ENCODE measurements at regions not wholly inside any gene's neighbourhood (a gene's known extent, or its start where the extent isn't known, plus 50 kb on each side); places are given as distances from the start of the nearest gene placed in this dataset.

DNA sequence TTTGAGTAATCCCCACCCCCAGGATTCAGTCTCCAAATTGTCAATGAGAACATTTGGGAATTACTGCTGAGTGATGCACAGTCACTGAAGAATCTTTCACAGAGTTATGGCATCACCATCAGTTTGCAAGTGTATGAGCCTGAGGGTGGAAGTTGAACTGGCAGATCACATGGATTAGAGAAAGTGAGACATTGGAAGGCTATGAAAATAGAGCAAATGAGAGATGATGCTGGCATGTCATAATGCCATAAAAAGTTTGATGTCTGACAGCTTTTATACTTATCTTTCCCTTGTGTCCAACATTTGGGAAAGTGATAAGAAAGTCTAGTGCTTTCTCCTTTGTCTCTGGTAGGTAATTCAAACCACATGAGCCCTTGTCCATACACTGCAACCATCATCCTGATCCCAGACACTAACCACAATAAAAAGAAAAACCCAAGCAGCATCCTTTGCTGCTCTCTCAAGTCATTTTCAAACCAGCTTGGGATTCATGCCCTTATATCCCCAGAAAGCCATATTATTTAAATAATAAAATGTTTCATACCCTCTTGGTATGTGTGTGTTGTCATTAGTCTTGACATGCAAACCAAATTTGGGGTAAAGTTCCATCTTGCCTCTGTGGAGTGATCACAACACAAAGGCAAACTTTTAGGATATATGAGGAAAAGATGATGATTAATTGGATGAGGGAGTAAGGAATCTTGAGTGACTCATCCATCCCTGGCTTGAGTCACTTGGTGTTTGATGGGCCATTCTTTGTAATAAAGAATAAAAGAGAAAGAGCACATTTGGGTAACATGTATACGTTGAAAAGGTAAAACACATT lies 438.9 kb downstream of the GRXCR1 start:
- no peak overlapping the region for H2AFZ ChIP-seq (ENCODE audit: low read depth, low read length)
- H3K27ac ChIP-seq (ENCODE audit: insufficient read depth, low read depth, low read length), result no peak overlapping the region
- no peaks in the 10 kb centered on the region for H3K4me1 ChIP-seq (ENCODE audit: control insufficient read depth, extremely low read depth, insufficient read depth, low read length)
- no TSS peak for BruUV-seq (replicated peaks)
- no peak overlapping the region for H3K9ac ChIP-seq (replicated peaks; ENCODE audit: extremely low read depth, insufficient read depth, low read length)
- H3K79me2 ChIP-seq (ENCODE audit: control insufficient read depth, insufficient read depth, low read length), result no peaks in the 10 kb centered on the region
- TF ChIP-seq MYC (IDR thresholded peaks at IDR 0.05; ENCODE audit: low read depth, low read length) (no peak), POLR2A (IDR thresholded peaks at IDR 0.05; ENCODE audit: low read depth, low read length) (no peak), FOS (IDR thresholded peaks at IDR 0.05; ENCODE audit: borderline replicate concordance, insufficient read depth, low read length) (peak; percentile 54), JUN (IDR thresholded peaks at IDR 0.05; ENCODE audit: borderline replicate concordance, insufficient read depth, insufficient read length, low read depth) (peak; percentile 21)
- TF ChIP-seq, protein P1, sequence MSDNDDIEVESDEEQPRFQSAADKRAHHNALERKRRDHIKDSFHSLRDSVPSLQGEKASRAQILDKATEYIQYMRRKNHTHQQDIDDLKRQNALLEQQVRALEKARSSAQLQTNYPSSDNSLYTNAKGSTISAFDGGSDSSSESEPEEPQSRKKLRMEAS (IDR thresholded peaks at IDR 0.05; ENCODE audit: insufficient read depth, insufficient read length), result no peak
- H3K4me2 ChIP-seq (ENCODE audit: insufficient read depth, low read length), result no peak overlapping the region
- dilution Hi-C loops (cut with MboI; ENCODE audit: extremely low pct_ligation_motif_present, low sequenced_read_pairs), result no loop called here
- no peaks in the 10 kb centered on the region for H3K9me3 ChIP-seq (replicated peaks; ENCODE audit: control insufficient read depth, insufficient read depth, low read length)
- intact Hi-C loops (cut with micrococcal nuclease), result no loop called here
- FAIRE-seq, result no peak
- POLR2A ChIA-PET, result no interaction called here
- H3K4me3 ChIP-seq (replicated peaks in 1 of 3; ENCODE audit: insufficient read depth in 1 of 3, low read depth in 1 of 3, low read length in 3 of 3), result no peak overlapping the region
- no peaks in the 10 kb centered on the region for H3K9me1 ChIP-seq (replicated peaks; ENCODE audit: control insufficient read depth, extremely low read depth, insufficient read depth, low read length)
- no peaks in the 10 kb centered on the region for H3K36me3 ChIP-seq (ENCODE audit: control insufficient read depth in 2 of 2, extremely low read depth in 1 of 2, insufficient read depth in 2 of 2, low read length in 2 of 2)
- H4K20me1 ChIP-seq (replicated peaks; ENCODE audit: control insufficient read depth, extremely low read depth, insufficient read depth, low read length), result no peaks in the 10 kb centered on the region
- CTCF ChIA-PET, result no interaction called here
- H3K27me3 ChIP-seq (ENCODE audit: control insufficient read depth in 2 of 2, insufficient read depth in 2 of 2, low read length in 2 of 2), result no peaks in the 10 kb centered on the region
- DNase-seq (ENCODE audit: low read depth, low spot score), result no peak

DNA sequence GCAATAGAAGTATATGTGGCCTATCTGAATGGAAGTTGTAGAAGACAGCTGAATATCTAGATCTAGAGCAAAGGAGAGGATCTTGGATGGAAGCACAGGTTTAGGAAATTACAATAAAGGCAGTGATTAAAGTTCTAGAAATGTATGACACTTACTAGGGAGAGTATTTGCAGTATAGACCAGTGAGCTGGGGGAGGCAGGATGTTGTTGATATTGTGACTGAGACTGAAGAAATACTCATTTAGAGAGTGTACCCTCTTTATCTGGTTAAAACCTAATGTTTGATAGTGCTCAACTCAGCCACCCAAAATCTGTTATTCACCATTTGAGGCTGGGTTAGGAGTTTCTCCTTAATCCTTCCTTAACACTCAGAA lies 439.5 kb downstream of the GRXCR1 start:
- TF ChIP-seq, protein P2, sequence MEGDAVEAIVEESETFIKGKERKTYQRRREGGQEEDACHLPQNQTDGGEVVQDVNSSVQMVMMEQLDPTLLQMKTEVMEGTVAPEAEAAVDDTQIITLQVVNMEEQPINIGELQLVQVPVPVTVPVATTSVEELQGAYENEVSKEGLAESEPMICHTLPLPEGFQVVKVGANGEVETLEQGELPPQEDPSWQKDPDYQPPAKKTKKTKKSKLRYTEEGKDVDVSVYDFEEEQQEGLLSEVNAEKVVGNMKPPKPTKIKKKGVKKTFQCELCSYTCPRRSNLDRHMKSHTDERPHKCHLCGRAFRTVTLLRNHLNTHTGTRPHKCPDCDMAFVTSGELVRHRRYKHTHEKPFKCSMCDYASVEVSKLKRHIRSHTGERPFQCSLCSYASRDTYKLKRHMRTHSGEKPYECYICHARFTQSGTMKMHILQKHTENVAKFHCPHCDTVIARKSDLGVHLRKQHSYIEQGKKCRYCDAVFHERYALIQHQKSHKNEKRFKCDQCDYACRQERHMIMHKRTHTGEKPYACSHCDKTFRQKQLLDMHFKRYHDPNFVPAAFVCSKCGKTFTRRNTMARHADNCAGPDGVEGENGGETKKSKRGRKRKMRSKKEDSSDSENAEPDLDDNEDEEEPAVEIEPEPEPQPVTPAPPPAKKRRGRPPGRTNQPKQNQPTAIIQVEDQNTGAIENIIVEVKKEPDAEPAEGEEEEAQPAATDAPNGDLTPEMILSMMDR (IDR thresholded peaks at IDR 0.05; ENCODE audit: extremely low read depth in 1 of 2, insufficient read depth in 1 of 2, low read depth in 1 of 2, low read length in 2 of 2), result no peak
- TF ChIP-seq, protein P1 (IDR thresholded peaks at IDR 0.05; ENCODE audit: insufficient read depth, insufficient read length), result no peak
- TF ChIP-seq FOS (IDR thresholded peaks at IDR 0.05; ENCODE audit: borderline replicate concordance, insufficient read depth, low read length), result no peak
- no peak for TF ChIP-seq MYC (IDR thresholded peaks at IDR 0.05; ENCODE audit: low read depth, low read length)
- no peak for TF ChIP-seq POLR2A (IDR thresholded peaks at IDR 0.05; ENCODE audit: low read depth, low read length)
- TF ChIP-seq JUN (IDR thresholded peaks at IDR 0.05; ENCODE audit: borderline replicate concordance, insufficient read depth, insufficient read length, low read depth), result no peak
- no peak for TF ChIP-seq POLR2AphosphoS5 (IDR thresholded peaks at IDR 0.05; ENCODE audit: insufficient read depth, low read depth, low read length)
- TF ChIP-seq EZH2 (IDR thresholded peaks at IDR 0.05; ENCODE audit: borderline replicate concordance, low read depth, low read length, severe bottlenecking), result no peak
- Histone ChIP-seq H3K36me3 (ENCODE audit: control insufficient read depth in 2 of 2, extremely low read depth in 1 of 2, insufficient read depth in 2 of 2, low read length in 2 of 2) (no peaks in the 10 kb centered on the region), H3K4me3 (replicated peaks in 1 of 3; ENCODE audit: insufficient read depth in 1 of 3, low read depth in 1 of 3, low read length in 3 of 3) (no peak overlapping the region), H3K9ac (replicated peaks; ENCODE audit: extremely low read depth, insufficient read depth, low read length) (no peak overlapping the region), H3K27me3 (ENCODE audit: control insufficient read depth in 2 of 2, insufficient read depth in 2 of 2, low read length in 2 of 2) (no peaks in the 10 kb centered on the region), H3K27ac (ENCODE audit: insufficient read depth, low read depth, low read length) (no peak overlapping the region), H3K4me1 (ENCODE audit: control insufficient read depth, extremely low read depth, insufficient read depth, low read length) (no peaks in the 10 kb centered on the region), H3K9me1 (replicated peaks; ENCODE audit: control insufficient read depth, extremely low read depth, insufficient read depth, low read length) (no peaks in the 10 kb centered on the region), H4K20me1 (replicated peaks; ENCODE audit: control insufficient read depth, extremely low read depth, insufficient read depth, low read length) (no peaks in the 10 kb centered on the region), H3K4me2 (ENCODE audit: insufficient read depth, low read length) (no peak overlapping the region), H3K79me2 (ENCODE audit: control insufficient read depth, insufficient read depth, low read length) (no peaks in the 10 kb centered on the region), H2AFZ (ENCODE audit: low read depth, low read length) (no peak overlapping the region), H3K9me3 (replicated peaks; ENCODE audit: control insufficient read depth, insufficient read depth, low read length) (no peaks in the 10 kb centered on the region)
- FAIRE-seq (no peak), DNase-seq (ENCODE audit: low read depth, low spot score) (no peak)
- dilution Hi-C loops (cut with MboI; ENCODE audit: extremely low pct_ligation_motif_present, low sequenced_read_pairs), result no loop called here
- BruUV-seq (replicated peaks), result no TSS peak
- intact Hi-C loops (cut with micrococcal nuclease), result no loop called here
- POLR2A ChIA-PET, result no interaction called here
- CTCF ChIA-PET, result no interaction called here
